DOHH2 (cell line): ENCODE measurements at regions not wholly inside any gene's neighbourhood (a gene's known extent, or its start where the extent isn't known, plus 50 kb on each side); places are given as distances from the start of the nearest gene placed in this dataset.

Experiments
- H3F3A ChIP-seq: fragments of 200-600 bp; sonication (generic), shearing (Covaris generic); 2 replicates; pipeline ENCODE4 v1.6.0; 2016; ENCODE audit warnings: antibody characterized with exemption, mild to moderate bottlenecking; ENCODE audit not compliant: control insufficient read depth, insufficient read depth
- H3K27ac ChIP-seq: fragments of 200-600 bp; sonication (generic); 2 replicates; pipeline ENCODE4 v1.5.1; 2014; ENCODE audit warnings: low read depth, mild to moderate bottlenecking, low read length, moderate library complexity
- H3K27me3 ChIP-seq: fragments of 200-600 bp; sonication (generic); 2 replicates; pipeline ENCODE4 v1.6.1; 2014; ENCODE audit warnings: mild to moderate bottlenecking, low read length, mixed read lengths; ENCODE audit not compliant: control insufficient read depth
- H3K36me3 ChIP-seq: fragments of 200-600 bp; sonication (generic); 2 replicates; pipeline ENCODE4 v1.6.1; 2014; ENCODE audit warnings: mild to moderate bottlenecking, low read length, moderate library complexity, mixed read lengths; ENCODE audit not compliant: control insufficient read depth
- H3K4me1 ChIP-seq: fragments of 200-600 bp; sonication (generic); 2 replicates; pipeline ENCODE4 v1.6.1; 2014; ENCODE audit warnings: mild to moderate bottlenecking, low read length, mixed read lengths; ENCODE audit not compliant: control insufficient read depth
- H3K4me2 ChIP-seq: fragments of 200-600 bp; sonication (generic); 2 replicates; pipeline ENCODE4 v1.6.0; 2014; ENCODE audit warnings: mild to moderate bottlenecking, low read length, moderate library complexity
- H3K4me3 ChIP-seq: fragments of 200-600 bp; sonication (generic); 2 replicates; pipeline ENCODE4 v1.5.1; 2014; ENCODE audit warnings: mild to moderate bottlenecking, low read length, mixed read lengths
- H3K79me2 ChIP-seq: fragments of 200-600 bp; sonication (generic); 2 replicates; pipeline ENCODE4 v1.6.1; 2014; ENCODE audit warnings: mild to moderate bottlenecking, low read length, mixed read lengths; ENCODE audit not compliant: control insufficient read depth
- H3K9me2 ChIP-seq: fragments of 200-600 bp; sonication (generic); replicated peaks from 2 replicates; pipeline ENCODE4 v1.6.1; 2014; ENCODE audit warnings: mild to moderate bottlenecking, low read length, mixed read lengths; ENCODE audit not compliant: control insufficient read depth
- H3K9me3 ChIP-seq: fragments of 200-600 bp; sonication (generic); 2 replicates; pipeline ENCODE4 v1.6.1; 2014; ENCODE audit warnings: antibody characterized with exemption, low read length, mixed read lengths; ENCODE audit not compliant: control insufficient read depth, insufficient read depth
- H4K20me1 ChIP-seq: fragments of 200-600 bp; sonication (generic); 2 replicates; pipeline ENCODE4 v1.6.0; 2014; ENCODE audit warnings: low read depth, mild to moderate bottlenecking, antibody characterized with exemption, low read length, moderate library complexity; ENCODE audit not compliant: control insufficient read depth, insufficient read depth
- EZH2phosphoT487 ChIP-seq: fragments of 200-600 bp; sonication (generic); IDR thresholded peaks from 2 replicates; pipeline ENCODE4 v1.6.1; 2017; ENCODE audit warnings: borderline replicate concordance, mild to moderate bottlenecking, antibody characterized with exemption, low read length, moderate library complexity, mixed read lengths
- TF ChIP-seq, protein P1 (sequence below): fragments of 200-600 bp; sonication (generic); IDR thresholded peaks from one replicate; pipeline ENCODE4 v1.5.1; 2014; ENCODE audit warnings: antibody characterized with exemption, mild to moderate bottlenecking, low read depth, low read length; ENCODE audit not compliant: poor library complexity, severe bottlenecking

DNA sequence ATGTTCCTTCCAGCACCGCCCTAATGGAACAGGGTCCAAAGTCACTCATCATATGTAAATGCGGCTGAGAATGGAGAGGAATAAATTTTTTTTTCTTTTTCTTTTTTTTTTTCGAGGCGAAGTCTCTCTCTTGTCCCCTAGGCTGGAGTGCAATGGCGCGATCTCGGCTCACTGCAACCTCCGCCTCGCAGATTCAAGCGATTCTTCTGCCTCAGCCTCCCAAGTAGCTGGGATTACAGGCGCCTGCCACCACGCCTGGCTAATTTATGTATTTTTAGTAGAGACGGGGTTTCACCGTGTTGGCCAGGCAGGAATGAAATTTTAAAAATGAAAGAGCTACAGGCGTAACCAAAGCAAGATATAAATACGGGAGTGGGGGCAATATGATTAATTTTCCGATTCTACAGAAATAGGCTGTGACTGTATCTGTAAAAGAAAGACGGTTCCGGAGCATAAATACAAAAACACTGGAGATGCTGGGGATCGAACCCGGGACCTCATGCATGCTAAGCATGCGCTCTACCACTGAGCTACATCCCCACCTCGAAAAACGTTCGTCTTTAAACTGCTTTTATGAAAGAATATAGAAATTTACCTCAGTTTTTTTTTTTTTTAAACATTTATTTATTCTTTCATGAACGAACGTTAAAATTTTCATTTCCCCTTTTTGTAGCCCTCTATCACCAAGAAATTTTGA lies 132.2 kb downstream of the GPX5 start:
- Histone ChIP-seq H3K4me3 (peak overlapping the region; percentile 97), H3K36me3 (no peaks in the 10 kb centered on the region), H3K27ac (no peak overlapping the region), H3K9me2 (no peaks in the 10 kb centered on the region), H3K9me3 (no peaks in the 10 kb centered on the region), H3K4me1 (peaks cover 19% of the 10 kb centered on the region), H3F3A (no peaks in the 10 kb centered on the region), H3K79me2 (no peaks in the 10 kb centered on the region), H3K4me2 (peak overlapping the region; percentile 99), H4K20me1 (no peaks in the 10 kb centered on the region), H3K27me3 (peaks cover 16% of the 10 kb centered on the region)
- TF ChIP-seq EZH2phosphoT487, result no peak
- TF ChIP-seq, protein P1, sequence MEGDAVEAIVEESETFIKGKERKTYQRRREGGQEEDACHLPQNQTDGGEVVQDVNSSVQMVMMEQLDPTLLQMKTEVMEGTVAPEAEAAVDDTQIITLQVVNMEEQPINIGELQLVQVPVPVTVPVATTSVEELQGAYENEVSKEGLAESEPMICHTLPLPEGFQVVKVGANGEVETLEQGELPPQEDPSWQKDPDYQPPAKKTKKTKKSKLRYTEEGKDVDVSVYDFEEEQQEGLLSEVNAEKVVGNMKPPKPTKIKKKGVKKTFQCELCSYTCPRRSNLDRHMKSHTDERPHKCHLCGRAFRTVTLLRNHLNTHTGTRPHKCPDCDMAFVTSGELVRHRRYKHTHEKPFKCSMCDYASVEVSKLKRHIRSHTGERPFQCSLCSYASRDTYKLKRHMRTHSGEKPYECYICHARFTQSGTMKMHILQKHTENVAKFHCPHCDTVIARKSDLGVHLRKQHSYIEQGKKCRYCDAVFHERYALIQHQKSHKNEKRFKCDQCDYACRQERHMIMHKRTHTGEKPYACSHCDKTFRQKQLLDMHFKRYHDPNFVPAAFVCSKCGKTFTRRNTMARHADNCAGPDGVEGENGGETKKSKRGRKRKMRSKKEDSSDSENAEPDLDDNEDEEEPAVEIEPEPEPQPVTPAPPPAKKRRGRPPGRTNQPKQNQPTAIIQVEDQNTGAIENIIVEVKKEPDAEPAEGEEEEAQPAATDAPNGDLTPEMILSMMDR, result no peak

GRCh38 chr6:28658475-28659249 lies 133.0 kb downstream of the GPX5 start:
- TF ChIP-seq, protein P1, result no peak
- no peak for TF ChIP-seq EZH2phosphoT487
- Histone ChIP-seq H3K4me1 (peaks cover 19% of the 10 kb centered on the region), H3K36me3 (no peaks in the 10 kb centered on the region), H3K4me2 (peak overlapping the region; percentile 99), H3K27ac (no peak overlapping the region), H3K9me2 (no peaks in the 10 kb centered on the region), H3K79me2 (no peaks in the 10 kb centered on the region), H3K4me3 (peak overlapping the region; percentile 97), H3K27me3 (peaks cover 16% of the 10 kb centered on the region), H4K20me1 (no peaks in the 10 kb centered on the region), H3K9me3 (no peaks in the 10 kb centered on the region), H3F3A (no peaks in the 10 kb centered on the region)

- Histone ChIP-seq H3K4me3 (peak overlapping the region; percentile 97), H3K4me2 (peak overlapping the region; percentile 99)
Observed at GRCh38 chr6:28659250-28659566, 133.5 kb downstream of the GPX5 start.

More at GRCh38 chr6:28659250-28659566, 133.5 kb downstream of the GPX5 start:
- Histone ChIP-seq H3K9me2 (no peaks in the 10 kb centered on the region), H3K4me1 (peaks cover 19% of the 10 kb centered on the region), H3K27ac (no peak overlapping the region), H3K79me2 (no peaks in the 10 kb centered on the region), H3K36me3 (no peaks in the 10 kb centered on the region), H3F3A (no peaks in the 10 kb centered on the region), H3K27me3 (peaks cover 16% of the 10 kb centered on the region), H4K20me1 (no peaks in the 10 kb centered on the region), H3K9me3 (no peaks in the 10 kb centered on the region)
- TF ChIP-seq, protein P1, result no peak
